ENCODE measurements at regions not wholly inside any gene's neighbourhood (a gene's known extent, or its start where the extent isn't known, plus 50 kb on each side); places are given as distances from the start of the nearest gene placed in this dataset.

- TF ChIP-seq EZH2 (IDR thresholded peaks at IDR 0.05; ENCODE audit: low read depth, low read length, severe bottlenecking) (no peak), BACH1 (IDR thresholded peaks at IDR 0.05; ENCODE audit: low read length) (no peak), YY1 (IDR thresholded peaks at IDR 0.05; ENCODE audit: low read depth, low read length) (no peak), CEBPB (IDR thresholded peaks at IDR 0.05; ENCODE audit: low read depth, low read length) (no peak), USF2 (IDR thresholded peaks at IDR 0.05; ENCODE audit: low read length) (no peak)
Measured at GRCh38 chr10:123488436-123488835, 177.7 kb upstream of the GPR26 start (continued).

Data from H1 (cell line).